Endothelial cell of umbilical vein (primary cell): ENCODE measurements at regions not wholly inside any gene's neighbourhood (a gene's known extent, or its start where the extent isn't known, plus 50 kb on each side); places are given as distances from the start of the nearest gene placed in this dataset.

Experiments used
- POLR2A ChIP-seq: IDR thresholded peaks from 2 replicates; pipeline ENCODE4 v1.6.1; 2012; ENCODE audit warnings: low read depth, mild to moderate bottlenecking, control low read depth, low read length
- TF ChIP-seq, protein P1 (sequence below), 2 donors: IDR thresholded peaks; 1 replicate in 1 of 2; 2 replicates in 1 of 2; pipeline ENCODE4 v1.5.1; 2011; ENCODE audit warnings: low read length in 2 of 2, mild to moderate bottlenecking in 2 of 2, moderate library complexity in 2 of 2, control low read depth in 1 of 2, inconsistent platforms in 1 of 2, low read depth in 1 of 2; ENCODE audit not compliant: insufficient read depth in 1 of 2; ENCODE audit errors: extremely low read depth in 1 of 2

DNA sequence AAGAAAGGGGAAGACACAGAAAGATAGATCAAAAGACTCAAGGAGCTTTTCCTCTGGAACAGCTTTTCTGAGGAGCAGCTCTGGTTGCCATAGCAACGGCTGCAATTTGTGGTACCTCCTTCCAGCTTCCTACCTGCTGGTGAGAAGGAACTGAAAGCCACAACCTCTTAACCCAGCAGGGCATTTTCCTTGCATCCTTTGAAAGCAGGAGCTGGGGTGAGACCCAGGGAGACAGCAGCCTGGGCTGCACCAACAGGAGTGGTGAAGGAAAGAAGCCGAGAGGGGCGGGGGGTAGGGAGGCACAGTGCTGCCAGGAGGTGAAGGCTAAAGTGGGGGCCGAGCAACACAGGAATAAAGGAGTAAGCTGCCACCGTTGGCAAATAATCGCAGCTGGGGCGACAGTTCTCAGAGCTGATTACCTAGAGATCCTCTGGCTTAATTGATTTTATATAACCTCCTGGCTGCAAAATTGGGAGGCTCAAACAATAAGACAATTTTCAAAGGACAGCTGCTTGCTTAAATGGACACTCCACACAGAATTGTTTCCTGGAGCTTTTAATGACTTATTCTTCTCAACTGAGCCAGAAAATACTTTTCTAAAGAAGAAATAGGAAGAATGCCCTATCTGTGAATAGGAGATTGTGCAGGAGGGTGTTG, 129.4 kb downstream of the RPAP3 start:
- TF ChIP-seq, protein P1, sequence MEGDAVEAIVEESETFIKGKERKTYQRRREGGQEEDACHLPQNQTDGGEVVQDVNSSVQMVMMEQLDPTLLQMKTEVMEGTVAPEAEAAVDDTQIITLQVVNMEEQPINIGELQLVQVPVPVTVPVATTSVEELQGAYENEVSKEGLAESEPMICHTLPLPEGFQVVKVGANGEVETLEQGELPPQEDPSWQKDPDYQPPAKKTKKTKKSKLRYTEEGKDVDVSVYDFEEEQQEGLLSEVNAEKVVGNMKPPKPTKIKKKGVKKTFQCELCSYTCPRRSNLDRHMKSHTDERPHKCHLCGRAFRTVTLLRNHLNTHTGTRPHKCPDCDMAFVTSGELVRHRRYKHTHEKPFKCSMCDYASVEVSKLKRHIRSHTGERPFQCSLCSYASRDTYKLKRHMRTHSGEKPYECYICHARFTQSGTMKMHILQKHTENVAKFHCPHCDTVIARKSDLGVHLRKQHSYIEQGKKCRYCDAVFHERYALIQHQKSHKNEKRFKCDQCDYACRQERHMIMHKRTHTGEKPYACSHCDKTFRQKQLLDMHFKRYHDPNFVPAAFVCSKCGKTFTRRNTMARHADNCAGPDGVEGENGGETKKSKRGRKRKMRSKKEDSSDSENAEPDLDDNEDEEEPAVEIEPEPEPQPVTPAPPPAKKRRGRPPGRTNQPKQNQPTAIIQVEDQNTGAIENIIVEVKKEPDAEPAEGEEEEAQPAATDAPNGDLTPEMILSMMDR (IDR thresholded peaks at IDR 0.05; ENCODE audit: extremely low read depth in 1 of 2, insufficient read depth in 1 of 2, low read depth in 1 of 2, low read length in 2 of 2) = no peak
- TF ChIP-seq POLR2A = no peak
